HTR-8/SVneo (cell line): ENCODE measurements at regions not wholly inside any gene's neighbourhood (a gene's known extent, or its start where the extent isn't known, plus 50 kb on each side); places are given as distances from the start of the nearest gene placed in this dataset.
A peak's percentile ranks its signal among the peaks of the same experiment; 100 is the strongest.
"Not testable (repeated sequence)": the region's sequence is repeated elsewhere in the genome, so short reads cannot be mapped to it uniquely, and the experiment has no call there.

Experiments
- DNase-seq: peaks from one replicate; pipeline ENCODE4 v3.0.0; 2011; ENCODE audit warnings: low spot score, mixed read lengths; ENCODE audit not compliant: insufficient read length
- FAIRE-seq: peaks from 2 replicates; lab custom pipeline; 2011; peaks lifted over from hg19 to GRCh38; lab: Jason Lieb, UNC

DNA sequence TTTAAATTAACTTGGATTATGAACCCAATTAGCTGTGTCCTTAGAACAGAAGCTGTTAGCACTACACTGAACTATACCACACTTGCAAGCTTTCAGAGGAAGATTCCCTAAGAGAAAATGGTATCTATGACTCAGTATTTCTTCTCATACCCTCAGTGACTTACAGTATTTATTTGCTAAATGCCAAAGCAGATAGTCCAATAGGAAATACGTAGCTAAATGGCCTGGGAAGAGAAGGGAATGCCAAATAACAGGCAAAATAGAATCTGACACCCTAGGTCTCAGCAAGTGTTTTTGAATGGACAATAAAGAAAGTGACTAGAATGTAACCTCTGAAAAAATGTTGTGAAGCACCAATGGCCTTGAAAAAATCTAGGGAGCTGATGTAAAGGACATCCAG lies 570.8 kb downstream of the ZWINT start:
- DNase-seq, FAIRE-seq: not testable (repeated sequence)

DNA sequence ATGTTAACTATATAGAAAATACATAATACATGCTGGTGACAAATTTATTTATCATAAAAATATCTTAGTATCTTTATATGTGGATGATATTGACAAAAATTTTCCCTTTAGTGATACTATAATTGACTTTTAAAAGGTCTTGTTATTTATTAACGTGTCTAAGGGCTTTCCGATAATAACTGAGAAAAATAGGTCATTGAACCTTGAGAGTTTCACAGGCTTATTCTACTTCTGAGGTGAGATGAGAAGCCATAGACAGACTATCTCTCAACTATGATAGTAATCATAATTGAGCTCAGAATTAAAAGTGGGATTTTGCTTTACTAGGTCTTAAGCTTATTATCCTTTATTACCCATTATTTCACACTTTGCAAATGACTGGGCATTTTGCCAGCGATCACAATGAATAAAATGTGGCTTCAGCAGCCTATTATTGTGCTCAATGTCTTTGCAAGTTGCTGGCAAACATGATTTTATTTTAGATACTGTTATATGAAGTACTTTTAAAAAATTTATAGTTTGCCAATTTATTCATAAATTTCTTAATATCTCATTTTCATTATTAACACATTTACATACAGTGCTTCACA lies 574.5 kb downstream of the ZWINT start:
- FAIRE-seq (no peak), DNase-seq (no peak)

DNA sequence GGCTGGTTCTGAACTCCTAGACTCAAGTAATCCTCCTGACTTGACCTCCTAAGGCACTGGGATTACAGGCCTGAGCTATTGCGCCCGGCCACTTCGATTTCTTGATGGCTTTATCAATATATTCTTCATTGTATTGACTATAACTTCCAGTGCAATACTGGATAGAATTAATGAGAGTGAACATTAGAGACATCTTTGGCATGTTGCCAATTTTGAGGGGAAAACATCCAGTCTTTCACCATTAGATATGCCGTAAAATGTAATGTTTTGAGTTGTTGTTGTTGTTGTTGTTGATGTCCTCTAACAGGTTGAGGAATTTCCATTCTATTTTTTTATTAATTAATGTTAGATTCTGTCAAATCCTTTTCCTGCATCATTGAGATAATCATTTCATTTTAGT lies 578.9 kb downstream of the ZWINT start:
- DNase-seq (no peak), FAIRE-seq (peak; percentile 9)

DNA sequence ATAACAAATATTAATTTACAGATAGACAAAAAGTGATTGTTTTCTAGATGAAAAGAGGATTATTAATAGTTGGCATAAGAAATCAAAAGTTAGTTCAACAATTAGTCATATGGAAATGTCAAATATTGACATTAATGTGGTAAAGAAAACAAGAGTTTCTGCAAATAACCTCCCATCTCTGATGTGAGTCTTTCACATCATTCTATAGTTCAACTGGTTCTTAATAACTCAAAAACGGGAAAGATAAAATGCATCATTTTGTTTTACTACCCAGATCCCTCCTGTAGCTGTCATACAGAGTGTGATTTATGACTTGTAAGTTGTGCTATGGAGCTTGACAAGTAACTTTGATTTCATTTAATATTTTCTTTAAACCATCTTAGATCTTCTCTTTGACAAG lies 594.8 kb downstream of the ZWINT start:
- no peak for DNase-seq
- no peak for FAIRE-seq

DNA sequence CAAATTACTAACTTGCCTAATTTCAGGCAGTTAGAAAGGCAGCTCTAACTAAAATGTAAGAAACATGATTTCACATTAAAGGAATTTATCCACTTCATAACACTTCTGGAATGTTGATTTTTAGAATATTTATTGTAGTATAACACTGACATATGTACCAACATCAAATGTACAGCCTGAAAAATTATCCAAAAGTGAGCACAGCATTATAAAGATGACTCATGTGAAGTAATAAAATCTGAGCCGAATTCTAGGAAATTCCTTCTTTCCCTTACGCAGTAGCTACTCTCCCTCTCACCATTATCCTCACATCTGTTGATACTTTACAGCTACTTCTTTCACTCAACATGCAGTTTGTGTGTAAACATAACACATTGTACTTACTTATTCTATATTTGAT lies 610.6 kb downstream of the ZWINT start:
- FAIRE-seq, result no peak
- no peak for DNase-seq

DNA sequence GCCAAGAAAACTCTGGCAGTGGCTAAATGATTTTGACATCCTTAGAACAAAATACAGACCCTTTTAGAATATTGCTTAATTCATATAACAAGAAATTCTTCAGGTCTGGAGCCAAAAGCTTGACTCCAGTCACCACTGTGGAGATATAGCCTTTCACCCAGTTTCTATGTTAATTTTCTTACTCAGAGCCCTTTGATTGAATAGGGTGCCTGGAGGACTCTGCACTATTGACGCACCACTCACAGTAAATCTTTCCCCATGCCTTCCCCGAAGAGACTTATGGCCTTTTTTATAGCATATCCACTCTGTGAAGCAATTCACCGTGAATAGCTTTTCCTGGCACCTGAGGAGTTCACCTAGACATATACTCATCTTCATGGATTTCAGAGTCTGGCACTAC lies 613.8 kb downstream of the ZWINT start:
- no peak for FAIRE-seq
- no peak for DNase-seq

DNA sequence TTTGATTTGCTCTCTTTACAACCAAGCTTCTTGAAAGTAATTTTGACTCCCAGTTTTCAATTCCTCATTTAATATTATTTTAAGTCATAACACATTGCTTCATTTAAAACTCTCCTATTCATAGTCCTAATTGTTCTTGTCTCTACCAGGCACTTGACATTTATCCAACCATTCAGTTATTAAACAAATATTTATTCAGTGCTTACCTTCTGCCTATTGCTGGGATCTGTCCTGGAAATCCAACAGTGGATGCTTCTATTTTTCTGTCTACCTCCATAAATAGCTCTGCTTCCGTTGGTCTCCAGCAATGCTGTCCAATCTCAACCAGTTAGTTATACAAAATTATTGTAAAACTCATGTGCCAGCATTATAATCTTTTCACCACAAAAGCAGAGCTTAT lies 615.1 kb downstream of the ZWINT start:
- DNase-seq, result no peak
- FAIRE-seq, result no peak

DNA sequence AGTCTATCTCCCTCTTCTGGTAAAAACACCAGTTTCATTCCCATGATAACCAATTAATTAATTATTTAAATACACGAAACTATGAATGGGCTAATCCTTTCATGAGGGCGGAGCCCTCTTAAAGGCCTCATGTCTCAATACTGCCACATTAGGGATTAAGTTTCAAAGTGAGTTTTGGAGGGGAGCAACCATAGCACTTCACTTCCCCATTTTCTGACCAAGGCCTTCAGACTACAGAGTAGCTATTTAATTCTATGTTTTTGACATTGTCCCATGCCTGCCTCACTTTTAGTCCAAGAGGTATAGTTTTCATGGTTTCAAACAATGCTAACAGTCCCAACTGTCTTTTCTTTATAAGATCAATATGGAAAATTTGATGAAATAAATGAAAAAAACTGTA lies 618.6 kb downstream of the ZWINT start:
- FAIRE-seq, result no peak
- DNase-seq, result no peak

DNA sequence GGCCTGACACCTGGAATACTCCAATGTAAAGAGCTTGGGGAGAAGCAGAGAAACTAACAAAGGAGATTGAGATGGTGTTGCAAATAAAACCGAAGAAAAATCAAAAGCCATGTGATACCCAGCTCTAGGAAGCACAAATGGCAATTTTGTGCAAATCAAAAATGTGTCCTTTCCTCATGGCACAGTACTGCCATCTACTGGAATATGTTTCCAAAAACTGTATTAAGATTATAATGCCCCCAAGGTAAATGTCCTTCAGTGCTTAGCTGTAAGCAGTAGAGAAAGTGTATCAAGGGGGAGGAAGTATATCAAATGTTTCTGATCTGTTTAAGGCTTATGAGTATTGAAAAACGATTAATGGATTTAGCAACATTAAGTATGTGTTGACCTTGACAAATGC lies 620.3 kb downstream of the ZWINT start:
- not testable (repeated sequence) for DNase-seq, FAIRE-seq

DNA sequence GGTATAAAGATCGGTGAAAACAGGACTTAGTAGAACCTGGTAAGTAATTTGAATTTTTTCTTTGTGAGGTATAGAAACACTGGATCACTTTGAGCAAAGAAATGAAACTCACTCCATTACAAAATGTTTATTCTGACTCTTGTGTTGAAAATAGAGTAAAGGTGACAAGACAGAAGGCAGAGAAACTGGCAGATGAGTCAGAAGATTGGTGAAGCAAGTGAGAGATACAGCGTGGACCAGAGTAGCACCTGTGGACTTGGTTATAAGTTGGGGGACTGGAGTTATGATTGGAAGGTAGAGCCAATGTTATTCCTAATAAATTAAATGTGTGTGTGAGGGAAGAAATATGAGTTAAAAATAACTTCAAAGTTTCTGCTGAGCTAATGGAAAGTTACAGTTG lies 620.9 kb downstream of the ZWINT start:
- FAIRE-seq, result no peak

DNA sequence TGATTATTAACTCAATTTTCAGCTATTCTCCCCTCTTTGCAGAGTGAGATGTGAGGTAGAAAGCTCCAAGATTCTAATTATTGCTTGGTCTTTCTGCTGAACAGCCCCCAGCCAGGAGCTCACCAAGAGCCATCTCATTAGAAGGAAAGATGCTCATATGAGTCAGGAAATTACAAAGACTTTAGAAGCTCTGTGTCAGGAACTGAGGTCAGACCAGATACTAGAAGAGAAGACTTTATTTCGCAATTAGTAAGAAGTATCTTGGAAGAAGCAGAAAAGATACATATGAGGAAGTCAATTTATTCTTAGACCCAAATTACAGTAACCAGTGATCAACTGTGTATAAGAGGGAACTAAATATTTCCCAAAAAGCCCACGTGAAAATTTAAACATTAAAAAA lies 626.9 kb downstream of the ZWINT start:
- FAIRE-seq, result no peak
- no peak for DNase-seq

More for the DNA sequence above, 620.9 kb downstream of the ZWINT start:
- no peak for DNase-seq

DNA sequence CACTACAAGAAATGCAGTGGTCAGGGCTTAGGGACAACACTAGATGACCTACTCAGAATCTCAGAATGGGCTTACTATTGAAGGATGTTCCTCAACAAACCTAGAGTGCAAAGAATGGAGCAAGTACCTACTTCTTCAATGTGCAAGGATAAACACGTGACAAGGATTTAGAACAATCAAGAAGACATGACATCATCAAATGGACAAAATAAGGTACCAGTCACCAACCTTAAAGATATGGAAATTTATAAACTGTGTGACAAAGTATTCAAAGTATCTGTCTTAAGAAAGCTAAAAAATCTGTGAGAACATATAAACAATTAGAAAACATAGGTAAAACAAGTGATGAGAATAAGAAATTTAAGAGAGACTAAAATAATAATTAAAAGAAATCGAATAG lies 656.1 kb downstream of the ZWINT start:
- FAIRE-seq (no peak), DNase-seq (no peak)

DNA sequence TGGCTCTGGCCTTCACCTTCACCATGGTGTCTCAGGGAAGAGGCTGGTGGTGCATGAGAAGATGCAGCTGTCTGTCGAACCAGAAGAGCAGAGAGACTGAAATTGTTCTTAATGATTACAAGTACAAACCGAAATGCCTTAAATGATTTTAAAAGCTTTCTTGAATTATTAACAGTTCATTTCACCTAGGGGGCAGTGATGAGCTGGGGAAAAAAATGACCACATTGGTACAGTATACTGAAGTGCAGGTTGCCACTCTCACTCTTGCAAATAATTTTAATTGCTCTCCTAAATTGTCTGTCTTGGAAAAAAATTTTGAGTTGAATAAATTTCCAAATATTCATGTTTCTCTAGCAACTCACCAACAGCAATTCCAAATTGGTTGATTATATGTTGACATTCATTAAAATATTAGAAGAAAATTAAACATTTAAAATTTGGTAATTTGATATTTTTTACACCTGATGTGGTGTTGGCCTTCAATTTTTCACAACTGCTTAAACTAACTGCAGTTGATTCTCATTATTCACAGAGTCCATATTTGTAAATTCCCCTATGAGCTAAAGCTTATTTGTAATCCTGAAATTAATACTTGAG lies 692.6 kb downstream of the ZWINT start:
- DNase-seq, result no peak
- FAIRE-seq, result no peak

DNA sequence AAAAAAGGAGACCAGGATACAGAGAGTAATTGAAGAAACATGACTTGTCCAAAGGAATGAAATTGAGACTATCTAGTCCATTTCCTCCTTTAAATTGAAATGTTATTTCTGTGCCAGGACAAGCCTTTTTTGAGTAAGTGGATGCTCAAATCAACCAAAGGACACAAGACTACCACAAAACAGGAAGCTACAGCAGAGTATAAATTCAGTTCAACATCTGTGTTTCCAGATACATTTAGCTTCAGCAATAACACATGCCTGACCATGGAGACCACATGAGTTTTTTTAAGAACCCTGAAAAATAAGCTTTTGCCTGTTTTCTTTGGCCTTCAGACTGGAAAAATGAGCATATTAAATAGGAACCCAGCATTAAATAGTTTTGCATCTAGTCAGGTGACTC lies 707.5 kb downstream of the ZWINT start:
- DNase-seq (no peak), FAIRE-seq (no peak)

DNA sequence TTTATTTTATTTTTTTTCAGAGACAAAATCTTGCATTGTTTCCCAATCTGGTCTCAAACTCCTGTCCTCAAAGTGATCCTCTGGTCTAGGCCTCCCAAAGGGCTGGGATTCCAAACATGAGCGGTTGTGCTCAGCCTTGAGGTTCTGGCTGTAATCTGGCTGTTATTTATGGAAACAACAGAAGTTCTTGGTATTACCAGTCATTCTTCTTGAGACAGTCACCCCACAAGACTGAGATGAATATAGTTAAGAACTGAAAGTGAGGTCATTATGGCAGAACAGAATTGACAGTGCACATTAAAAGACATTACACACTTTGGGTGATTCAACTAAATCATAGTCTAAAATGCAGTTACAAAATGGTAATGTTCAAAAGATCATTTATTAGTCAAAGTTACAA lies 719.5 kb downstream of the ZWINT start:
- FAIRE-seq (no peak), DNase-seq (no peak)

DNA sequence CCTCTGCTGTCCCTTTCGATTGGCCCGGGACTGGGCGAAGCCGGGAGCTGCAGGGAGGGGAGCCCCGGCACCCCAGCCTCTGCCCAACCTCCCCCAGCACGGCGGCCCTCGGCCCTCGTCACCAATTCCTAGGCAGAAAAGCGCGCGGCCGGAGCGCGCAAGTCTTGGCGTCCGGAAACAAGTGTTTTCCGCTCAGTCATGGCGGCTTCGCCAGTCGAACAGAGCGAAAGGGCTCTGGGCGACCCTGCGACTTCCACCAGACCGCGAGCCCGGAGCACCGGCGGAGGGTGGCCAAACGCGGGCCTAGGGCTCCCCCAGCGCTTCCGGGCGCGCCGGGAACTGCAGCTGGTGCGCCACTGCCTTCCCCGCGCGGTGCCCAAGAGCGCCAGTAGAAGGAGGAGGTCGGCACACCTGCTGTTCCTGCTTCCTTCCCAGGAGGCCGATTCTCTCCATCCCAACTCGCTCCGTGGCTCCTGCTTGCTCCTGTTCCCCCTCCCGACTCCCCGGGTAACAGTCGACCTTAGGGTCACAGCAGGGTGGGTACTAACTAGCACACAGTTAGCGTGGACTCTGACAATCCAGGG lies 729.9 kb downstream of the ZWINT start:
- no peak for FAIRE-seq
- peak; percentile 45 for DNase-seq

DNA sequence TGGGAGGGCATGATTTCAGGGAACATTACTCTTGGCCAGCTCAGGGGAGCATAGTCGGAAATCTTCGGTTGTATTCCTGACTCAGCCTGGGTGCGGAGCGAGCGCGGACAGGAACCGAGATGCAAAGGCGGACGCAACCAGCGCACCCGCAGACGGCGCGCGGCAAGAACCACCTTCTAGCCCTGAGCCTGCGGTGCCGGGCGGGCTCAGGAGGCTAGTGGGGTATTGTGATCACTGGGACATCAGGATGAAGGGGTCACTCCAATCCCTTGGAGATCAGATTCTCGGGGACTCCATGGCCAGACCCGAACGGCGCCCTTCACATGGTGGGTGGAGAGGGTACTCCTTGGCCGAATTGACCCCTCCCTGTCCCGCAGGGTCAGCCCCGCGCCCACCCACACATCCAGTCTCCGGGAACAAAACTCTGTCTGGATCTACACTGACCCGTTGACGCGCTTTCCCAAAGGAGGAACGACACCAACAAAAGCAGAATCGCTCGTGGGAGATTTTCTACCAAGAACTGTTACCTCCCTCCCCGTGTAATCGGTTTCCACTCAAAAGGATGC lies 730.5 kb downstream of the ZWINT start:
- FAIRE-seq (no peak), DNase-seq (no peak)

DNA sequence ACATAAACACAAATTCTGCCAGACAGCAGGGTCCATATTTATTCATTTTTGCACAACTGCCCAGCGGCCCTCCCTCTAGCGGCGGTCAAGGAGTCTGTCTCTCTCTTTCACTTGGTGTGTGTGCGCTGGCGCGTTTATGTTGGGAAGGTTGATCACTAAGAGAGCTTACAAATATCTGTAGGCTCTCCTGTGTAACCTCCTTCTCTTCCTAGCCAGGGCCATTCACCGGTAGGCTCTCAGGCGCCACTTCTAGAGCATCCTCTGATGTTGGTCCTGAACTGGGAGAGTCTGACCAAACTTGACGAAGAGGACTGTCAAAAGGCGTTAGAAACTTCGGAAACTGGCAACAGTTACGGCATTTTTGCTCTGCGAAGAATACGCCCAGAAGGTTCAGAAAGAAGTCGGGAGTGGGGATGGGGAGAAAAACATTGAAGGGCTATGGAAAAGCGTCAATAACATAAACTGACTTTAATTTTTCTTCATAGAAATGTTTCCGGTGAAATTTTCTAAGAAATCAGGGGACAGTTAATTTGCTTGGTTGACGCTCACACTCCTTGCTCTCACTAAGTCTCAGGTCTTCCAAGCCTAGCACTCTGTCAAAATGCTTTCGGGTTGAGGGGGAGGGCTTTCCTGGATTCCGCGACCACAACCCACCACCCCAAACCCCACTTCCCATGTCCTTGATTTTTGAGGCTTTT lies 731.1 kb downstream of the ZWINT start:
- FAIRE-seq (no peak), DNase-seq (no peak)

DNA sequence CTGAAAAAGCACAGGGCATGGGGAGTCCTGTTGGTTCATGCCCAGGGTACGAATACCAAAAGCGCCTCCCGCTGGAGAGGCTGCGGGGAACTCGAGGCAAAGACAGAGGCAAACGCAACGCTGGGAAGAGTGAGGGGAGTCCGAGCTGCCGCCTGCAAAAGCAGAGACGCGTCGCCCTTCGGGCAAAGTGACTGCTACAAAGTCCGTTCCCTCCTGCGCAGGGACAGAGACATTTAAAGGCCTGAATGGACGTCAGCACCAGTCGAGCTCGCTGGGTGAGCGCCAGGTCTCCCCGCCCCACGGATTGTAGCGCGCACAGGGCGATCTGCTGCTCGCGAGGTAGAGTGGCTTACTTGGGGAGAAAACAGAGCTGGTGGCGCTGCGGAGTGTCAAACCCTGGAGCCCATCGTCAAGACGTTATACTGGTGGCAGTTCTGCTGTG lies 732.8 kb downstream of the ZWINT start:
- FAIRE-seq (no peak), DNase-seq (no peak)

DNA sequence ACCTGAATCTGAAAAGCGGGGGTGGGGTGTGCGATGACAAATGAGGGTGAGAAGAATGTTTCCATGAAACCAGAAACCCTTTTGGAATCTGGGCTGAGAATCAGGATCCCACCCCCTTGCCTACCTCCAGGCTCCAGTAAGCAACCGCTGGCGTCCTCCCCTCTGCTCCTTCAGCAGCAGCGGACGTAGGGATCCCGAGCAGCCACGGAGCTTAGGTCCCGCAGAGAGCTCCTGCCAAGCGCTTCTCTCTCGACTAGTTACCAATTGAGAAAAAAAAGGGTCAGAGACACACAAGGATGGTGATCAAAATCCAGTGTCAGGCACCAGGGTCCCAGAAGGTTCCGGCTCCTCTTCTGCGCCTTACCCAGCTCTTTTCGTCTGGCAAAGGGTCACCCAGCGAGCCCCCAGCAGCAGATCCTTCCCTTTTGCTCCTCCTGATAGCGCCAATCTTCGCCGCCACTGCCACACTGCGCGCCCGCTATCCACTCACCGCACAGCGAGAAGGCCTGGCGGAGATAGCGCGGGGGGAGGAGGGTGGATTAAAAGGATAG lies 733.5 kb downstream of the ZWINT start:
- FAIRE-seq, result no peak
- DNase-seq, result no peak
